TTC549 (cell line): ENCODE measurements at regions not wholly inside any gene's neighbourhood (a gene's known extent, or its start where the extent isn't known, plus 50 kb on each side); places are given as distances from the start of the nearest gene placed in this dataset.

ENCODE experiments used
- FAIRE-seq: peaks from 2 replicates; lab custom pipeline; 2012; peaks lifted over from hg19 to GRCh38; lab: Jason Lieb, UNC

- FAIRE-seq: no peak
Observed at GRCh38 chr2:72004201-72004915, 143.3 kb downstream of the CYP26B1 start.

GRCh38 chr2:72003796-72004195, 143.9 kb downstream of the CYP26B1 start:
- no peak for FAIRE-seq

GRCh38 chr2:72003124-72003523, 144.5 kb downstream of the CYP26B1 start:
- no peak for FAIRE-seq

- FAIRE-seq: no peak
Observed at GRCh38 chr2:72001937-72002690, 145.5 kb downstream of the CYP26B1 start.

GRCh38 chr2:72000110-72000509, 147.6 kb downstream of the CYP26B1 start:
- FAIRE-seq: no peak

GRCh38 chr2:71999580-71999979, 148.1 kb downstream of the CYP26B1 start:
- FAIRE-seq: no peak

- FAIRE-seq: no peak
Observed at GRCh38 chr2:71997843-71998242, 149.8 kb downstream of the CYP26B1 start.

- no peak for FAIRE-seq
Observed at GRCh38 chr2:71995067-71995665, 152.5 kb downstream of the CYP26B1 start.

GRCh38 chr2:71992036-71992435, 155.6 kb downstream of the CYP26B1 start:
- FAIRE-seq: no peak

- no peak for FAIRE-seq
Observed at GRCh38 chr2:71991397-71991796, 156.3 kb downstream of the CYP26B1 start.

GRCh38 chr2:71990826-71991225, 156.8 kb downstream of the CYP26B1 start:
- FAIRE-seq: no peak

GRCh38 chr2:71990122-71990521, 157.5 kb downstream of the CYP26B1 start:
- FAIRE-seq: no peak

- no peak for FAIRE-seq
Observed at GRCh38 chr2:71989671-71990070, 158.0 kb downstream of the CYP26B1 start.

- no peak for FAIRE-seq
Observed at GRCh38 chr2:71988170-71988569, 159.5 kb downstream of the CYP26B1 start.

GRCh38 chr2:71976685-71977084, 171.0 kb downstream of the CYP26B1 start:
- no peak for FAIRE-seq

GRCh38 chr2:71974846-71975245, 172.8 kb downstream of the CYP26B1 start:
- no peak for FAIRE-seq

GRCh38 chr2:71971493-71971892, 176.2 kb downstream of the CYP26B1 start:
- FAIRE-seq: no peak

- FAIRE-seq: no peak
Observed at GRCh38 chr2:71965530-71965929, 182.1 kb downstream of the CYP26B1 start.

GRCh38 chr2:71962911-71963694, 184.6 kb downstream of the CYP26B1 start:
- FAIRE-seq: no peak

GRCh38 chr2:71962350-71962749, 185.3 kb downstream of the CYP26B1 start:
- no peak for FAIRE-seq

GRCh38 chr2:71961289-71962027, 186.2 kb downstream of the CYP26B1 start:
- FAIRE-seq: no peak

GRCh38 chr2:71959494-71959893, 188.2 kb downstream of the CYP26B1 start:
- FAIRE-seq: no peak
